ENCODE measurements at regions not wholly inside any gene's neighbourhood (a gene's known extent, or its start where the extent isn't known, plus 50 kb on each side); places are given as distances from the start of the nearest gene placed in this dataset.

GRCh38 chr12:100698518-100698917 is 96.1 kb upstream of the ANO4 start:
- TF ChIP-seq POLR2A (IDR thresholded peaks at IDR 0.05): no peak
- no peak for TF ChIP-seq CTCF (IDR thresholded peaks at IDR 0.05)

Data from uterus (tissue), 2 donors.